K562 (cell line): ENCODE measurements at regions not wholly inside any gene's neighbourhood (a gene's known extent, or its start where the extent isn't known, plus 50 kb on each side); places are given as distances from the start of the nearest gene placed in this dataset.

Experiments used
- ATAC-seq: fragments of 200-7000 bp; cut with Tn5 transposase; 3 replicates; pipeline ENCODE4 v1.9.1; 2020; ENCODE audit warnings: moderate library complexity
- BruUV-seq: library from RNA; stranded (reverse); fragments of 400-500 nt; replicated peaks from 2 replicates; lab custom pipeline; 2021; lab: Mats Ljungman, UMichigan
- CTCF ChIA-PET: fragments of 300-600 bp; formaldehyde crosslinking; extraction: SDS; loops from one replicate; lab custom pipeline; 2021; ENCODE audit warnings: low intra/inter-chr PET ratio; lab: Yijun Ruan, JAX
- POLR2A ChIA-PET: fragments of 300-600, 350-650 bp; sonication (Branson Sonifier 250); formaldehyde crosslinking; extraction: SDS; loops from one replicate; lab custom pipeline; 2021; ENCODE audit warnings: antibody characterized with exemption, inconsistent platforms; lab: Yijun Ruan, JAX
- DNase-seq, 4 experiments: peaks; one replicate each; pipeline versions ENCODE4 v3.0.0 to v3.0.0-alpha.2; 2011 to 2018; ENCODE audit warnings: low spot score in 3 of 4, mixed read lengths in 3 of 4; ENCODE audit errors: extremely low read depth in 1 of 4
- FAIRE-seq: peaks from 2 replicates; lab custom pipeline; 2011; peaks lifted over from hg19 to GRCh38; lab: Jason Lieb, UNC
- H2AFZ ChIP-seq: 2 replicates; pipeline ENCODE4 v1.6.0; 2011; ENCODE audit warnings: low read depth, low read length, control low read depth, inconsistent platforms
- H3K27ac ChIP-seq: fragments of 200-600 bp; 3 replicates; pipeline ENCODE4 v1.8.0; 2011; ENCODE audit warnings: low read depth, mild to moderate bottlenecking, control low read depth, inconsistent platforms, low read length, moderate library complexity, mixed read lengths; ENCODE audit errors: extremely low read depth
- H3K27me3 ChIP-seq, 2 experiments: fragments of 300-600 bp in 1 of 2; 2 replicates in 1 of 2; 3 replicates in 1 of 2; pipeline versions ENCODE4 v1.6.0 to v1.8.0; 2011; ENCODE audit warnings: inconsistent platforms in 2 of 2, low read length in 2 of 2, mild to moderate bottlenecking in 1 of 2, mixed read lengths in 1 of 2, moderate library complexity in 1 of 2; ENCODE audit not compliant: control insufficient read depth in 2 of 2, insufficient read depth in 2 of 2
- H3K36me3 ChIP-seq: fragments of 300-600 bp; 3 replicates; pipeline ENCODE4 v1.8.0; 2011; ENCODE audit warnings: mild to moderate bottlenecking, low read length, inconsistent platforms; ENCODE audit not compliant: control insufficient read depth, insufficient read depth
- H3K4me1 ChIP-seq, 2 experiments: fragments of 200-600 bp in 1 of 2; replicated peaks in 1 of 2; 2 replicates in 1 of 2; 3 replicates in 1 of 2; pipeline versions ENCODE4 v1.5.1 to v1.8.0; 2011; ENCODE audit warnings: inconsistent platforms in 2 of 2, low read length in 2 of 2, mild to moderate bottlenecking in 1 of 2, mixed read lengths in 1 of 2, moderate library complexity in 1 of 2; ENCODE audit not compliant: control insufficient read depth in 2 of 2, insufficient read depth in 2 of 2
- H3K4me2 ChIP-seq: 2 replicates; pipeline ENCODE4 v1.6.1; 2011; ENCODE audit warnings: low read length, control low read depth, inconsistent platforms, mixed read lengths; ENCODE audit not compliant: insufficient read depth
- H3K4me3 ChIP-seq: fragments of 200-600 bp; sonication (generic), shearing (Covaris generic); 2 replicates; pipeline ENCODE4 v1.5.1; 2016; ENCODE audit warnings: control low read depth, inconsistent platforms
- H3K79me2 ChIP-seq: fragments of 200-600 bp; 3 replicates; pipeline ENCODE4 v1.8.0; 2011; ENCODE audit warnings: low read length, inconsistent platforms; ENCODE audit not compliant: control insufficient read depth, insufficient read depth
- H3K9ac ChIP-seq, 2 experiments: 2 replicates each; pipeline versions ENCODE4 v1.6.0 to v1.6.1; 2011; ENCODE audit warnings: low read depth in 2 of 2, low read length in 2 of 2, control low read depth in 1 of 2, inconsistent platforms in 1 of 2, mild to moderate bottlenecking in 1 of 2, mixed read lengths in 1 of 2; ENCODE audit not compliant: insufficient read depth in 1 of 2
- H3K9me1 ChIP-seq: one replicate; pipeline ENCODE4 v1.6.0; 2011; ENCODE audit warnings: inconsistent platforms, mild to moderate bottlenecking, low read length, moderate library complexity; ENCODE audit not compliant: control insufficient read depth, insufficient read depth
- H3K9me3 ChIP-seq: replicated peaks from 2 replicates; pipeline ENCODE4 v1.5.1; 2011; ENCODE audit warnings: low read depth, low read length, inconsistent platforms; ENCODE audit not compliant: control insufficient read depth, insufficient read depth
- H4K20me1 ChIP-seq: replicated peaks from 2 replicates; pipeline ENCODE4 v1.6.1; 2011; ENCODE audit warnings: low read length, inconsistent platforms, mixed read lengths; ENCODE audit not compliant: control insufficient read depth, insufficient read depth
- CREM ChIP-seq: IDR thresholded peaks from 2 replicates; pipeline ENCODE4 v1.6.1; 2014; ENCODE audit warnings: antibody characterized with exemption, low read depth
- EP300 ChIP-seq: IDR thresholded peaks from 2 replicates; pipeline ENCODE4 v1.6.1; 2012; ENCODE audit warnings: low read length, improper control_type of control experiment
- GATAD2B ChIP-seq: fragments of 450-650 bp; IDR thresholded peaks from 2 replicates; pipeline ENCODE4 v1.6.1; 2017; ENCODE audit warnings: mild to moderate bottlenecking, borderline replicate concordance
- RBM22 ChIP-seq: fragments of 200-400 bp; formaldehyde crosslinking; IDR thresholded peaks from 2 replicates; pipeline ENCODE4 v1.6.1; 2018; ENCODE audit warnings: low read length, low read depth; ENCODE audit not compliant: poor library complexity, severe bottlenecking
- SNAPC5 ChIP-seq: fragments of 250-450 bp; sonication (Bioruptor Pico); IDR thresholded peaks from 2 replicates; pipeline ENCODE4 v1.8.0; 2021; ENCODE audit warnings: moderate library complexity, mild to moderate bottlenecking, inconsistent platforms
- ZFP30 ChIP-seq: fragments of 250-450 bp; sonication (Bioruptor Pico); IDR thresholded peaks from 2 replicates; pipeline ENCODE4 v1.8.0; 2022; ENCODE audit warnings: moderate library complexity, mild to moderate bottlenecking, inconsistent platforms, borderline replicate concordance
- ZKSCAN8 ChIP-seq: fragments of 200-800 bp; sonication (Bioruptor generic); IDR thresholded peaks from 2 replicates; pipeline ENCODE4 v1.6.1; 2016; ENCODE audit warnings: missing genetic modification characterization, missing compliant biosample characterization
- ZNF121 ChIP-seq: sonication (generic); formaldehyde crosslinking; conservative IDR thresholded peaks from 2 replicates; pipeline ENCODE4 v1.8.0; 2022; ENCODE audit warnings: missing genetic modification reagents
- ZNF175 ChIP-seq: fragments of 200-800 bp; sonication (Bioruptor generic); IDR thresholded peaks from 2 replicates; pipeline ENCODE4 v1.6.1; 2016; ENCODE audit warnings: low read depth, mild to moderate bottlenecking, missing genetic modification characterization, missing compliant biosample characterization
- ZNF280A ChIP-seq: fragments of 450-650 bp; IDR thresholded peaks from 2 replicates; pipeline ENCODE4 v1.6.1; 2018; ENCODE audit warnings: mild to moderate bottlenecking, low read depth; ENCODE audit not compliant: partially characterized antibody
- ZNF785 ChIP-seq: fragments of 250-450 bp; sonication (Bioruptor Pico); IDR thresholded peaks from 2 replicates; pipeline ENCODE4 v1.4.0; 2020; ENCODE audit warnings: mild to moderate bottlenecking
- WGBS: fragments of 100-300 bp; shearing (Covaris generic); methylation state at CpG from one replicate; pipeline ENCODE4 v1.1.6; 2016; ENCODE audit warnings: low coverage, mixed read lengths; ENCODE audit not compliant: insufficient coverage; ENCODE audit errors: missing lambda C conversion rate; 5-methylcytosine and 5-hydroxymethylcytosine counted together
- in situ Hi-C: fragments of 300-500 bp; cut with MboI; formaldehyde crosslinking; loops from 4 replicates; pipeline ENCODE4 v1.15.0; 2018; ENCODE audit warnings: inconsistent platforms, mixed read lengths
- intact Hi-C: fragments of 100-400 bp; cut with micrococcal nuclease; formaldehyde crosslinking; loops from 2 replicates; pipeline ENCODE4 v1.14.2; 2022

DNA sequence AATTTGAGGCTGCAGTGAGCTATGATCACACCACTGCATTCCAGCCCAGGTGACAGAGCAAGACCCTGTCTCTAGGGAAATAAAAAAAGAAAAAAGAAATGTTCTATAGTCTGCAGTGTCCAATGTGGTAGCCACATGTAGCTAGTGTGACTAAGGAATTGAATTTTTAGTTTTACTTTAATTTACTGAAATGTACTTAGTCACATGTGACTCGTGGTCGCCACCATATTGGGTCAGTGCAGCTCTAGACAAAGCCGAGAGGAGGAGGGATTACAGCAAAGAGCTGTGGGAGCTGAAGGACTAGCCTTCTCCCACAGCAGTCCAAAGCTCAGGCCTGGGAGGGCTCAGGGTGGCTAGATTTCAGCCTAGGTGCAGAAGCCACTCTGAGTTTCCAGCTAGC lies 65.9 kb upstream of the NTRK3 start:
- Histone ChIP-seq H3K27ac (no peak overlapping the region), H3K79me2 (no peaks in the 10 kb centered on the region), H3K36me3 (no peaks in the 10 kb centered on the region), H3K4me3 (no peak overlapping the region), H3K4me2 (no peak overlapping the region), H4K20me1 (no peaks in the 10 kb centered on the region), H3K27me3 (peaks cover 2 to 15% of the 10 kb centered on the region in 2 experiments; a peak in 2 of 5 replicates), H3K9ac (no peak overlapping the region; a peak in 1 of 4 replicates), H2AFZ (no peak overlapping the region), H3K4me1 (no peaks in the 10 kb centered on the region), H3K9me3 (no peaks in the 10 kb centered on the region), H3K9me1 (no peaks in the 10 kb centered on the region)
- no peak for TF ChIP-seq EP300
- no peak for TF ChIP-seq ZNF175
- TF ChIP-seq ZNF785 (CRISPR knock-in tag): no peak
- no peak for TF ChIP-seq CREM
- TF ChIP-seq GATAD2B: no peak
- BruUV-seq: no TSS peak
- FAIRE-seq: no peak
- no peak for DNase-seq
- ATAC-seq: no peak
- ChIA-PET CTCF (no interaction called here), POLR2A (no interaction called here)
- in situ Hi-C loops (no loop called here), intact Hi-C loops (no loop called here)
- WGBS: 0% methylated on average over 3 of the region's 3 CpGs

- in situ Hi-C loops (no loop called here), intact Hi-C loops (no loop called here)
- H3K9ac ChIP-seq: no peak overlapping the region
- ChIA-PET POLR2A (no interaction called here), CTCF (no interaction called here)
- H3K9me3 ChIP-seq: no peaks in the 10 kb centered on the region
- DNase-seq: no peak
- no peaks in the 10 kb centered on the region for H3K36me3 ChIP-seq
- H3K9me1 ChIP-seq: no peaks in the 10 kb centered on the region
- peaks cover 2 to 12% of the 10 kb centered on the region in 2 experiments; a peak in 2 of 5 replicates for H3K27me3 ChIP-seq
- H3K4me1 ChIP-seq: no peaks in the 10 kb centered on the region
- WGBS: 0% methylated on average over 3 of the region's 3 CpGs
- H3K79me2 ChIP-seq: no peaks in the 10 kb centered on the region
- no TSS peak for BruUV-seq
- H3K4me2 ChIP-seq: no peak overlapping the region
- H2AFZ ChIP-seq: no peak overlapping the region
- FAIRE-seq: no peak
- no peak overlapping the region for H3K27ac ChIP-seq
- H3K4me3 ChIP-seq: no peak overlapping the region
- H4K20me1 ChIP-seq: no peaks in the 10 kb centered on the region
- ATAC-seq: no peak
- TF ChIP-seq SNAPC5 (CRISPR knock-in tag): no peak
- TF ChIP-seq RBM22: no peak
- no peak for TF ChIP-seq ZNF280A
- TF ChIP-seq ZKSCAN8 (CRISPR knock-in tag): no peak
- no peak for TF ChIP-seq ZFP30
- TF ChIP-seq ZNF121 (CRISPR knock-in tag): no peak
Measured at GRCh38 chr15:88321271-88321670, 64.7 kb upstream of the NTRK3 start.
